SK-N-SH (cell line): ENCODE measurements at regions not wholly inside any gene's neighbourhood (a gene's known extent, or its start where the extent isn't known, plus 50 kb on each side); places are given as distances from the start of the nearest gene placed in this dataset.
"Not testable (repeated sequence)": the region's sequence is repeated elsewhere in the genome, so short reads cannot be mapped to it uniquely, and the experiment has no call there.

ENCODE experiments used
- CTCF ChIA-PET: fragments of 300-600, 350-600 bp; formaldehyde crosslinking; extraction: SDS; loops from one replicate; lab custom pipeline; 2021; lab: Yijun Ruan, JAX
- POLR2A ChIA-PET: fragments of 350-600 bp; sonication (Branson Sonifier 250); formaldehyde crosslinking; extraction: SDS; loops from one replicate; lab custom pipeline; 2020; ENCODE audit warnings: antibody characterized with exemption, inconsistent platforms; lab: Yijun Ruan, JAX
- DNase-seq: peaks from one replicate; pipeline ENCODE4 v3.0.0; 2012
- H2AFZ ChIP-seq: fragments of 200-600 bp; sonication (generic); 2 replicates; pipeline ENCODE4 v1.8.1; 2016; ENCODE audit warnings: antibody characterized with exemption, mild to moderate bottlenecking, low read depth
- H3F3A ChIP-seq: fragments of 200-600 bp; sonication (generic); replicated peaks from 2 replicates; pipeline ENCODE3; 2016; ENCODE audit warnings: antibody characterized with exemption, mild to moderate bottlenecking; ENCODE audit not compliant: insufficient read depth
- H3K27ac ChIP-seq, 2 experiments: fragments of 200-500 bp in 1 of 2; fragments of 200-600 bp in 1 of 2; sonication (Bioruptor generic) in 1 of 2; sonication (generic), shearing (Covaris generic) in 1 of 2; 2 replicates each; pipeline versions ENCODE4 v1.5.1 to v1.6.1; 2014 to 2016; ENCODE audit warnings: low read depth in 2 of 2, inconsistent platforms in 1 of 2, low read length in 1 of 2, mild to moderate bottlenecking in 1 of 2, mixed read lengths in 1 of 2
- H3K27me3 ChIP-seq: fragments of 200-600 bp; sonication (generic), shearing (Covaris generic); 2 replicates; pipeline ENCODE4 v1.6.1; 2016; ENCODE audit warnings: mixed run types; ENCODE audit not compliant: insufficient read depth
- H3K36me3 ChIP-seq, 2 experiments: fragments of 200-500 bp in 1 of 2; fragments of 200-600 bp in 1 of 2; sonication (Bioruptor generic) in 1 of 2; sonication (generic) in 1 of 2; replicated peaks in 1 of 2; 2 replicates each; pipeline versions ENCODE3 to v1.5.1; 2014 to 2016; ENCODE audit warnings: low read length in 1 of 2, mild to moderate bottlenecking in 1 of 2; ENCODE audit not compliant: insufficient read depth in 2 of 2, control insufficient read depth in 1 of 2
- H3K4me1 ChIP-seq, 2 experiments: fragments of 200-500 bp in 1 of 2; fragments of 200-600 bp in 1 of 2; sonication (Bioruptor generic) in 1 of 2; sonication (generic), shearing (Covaris generic) in 1 of 2; 2 replicates each; pipeline versions ENCODE4 v1.5.1 to v1.6.1; 2014 to 2016; ENCODE audit warnings: low read depth in 1 of 2, low read length in 1 of 2, mixed run types in 1 of 2; ENCODE audit not compliant: insufficient read depth in 2 of 2, control insufficient read depth in 1 of 2
- H3K4me2 ChIP-seq: fragments of 200-600 bp; sonication (generic), shearing (Covaris generic); 2 replicates; pipeline ENCODE4 v1.6.1; 2017; ENCODE audit warnings: mixed run types
- H3K4me3 ChIP-seq, 2 experiments: fragments of 200-500 bp in 1 of 2; fragments of 200-600 bp in 1 of 2; sonication (Bioruptor generic) in 1 of 2; sonication (generic), shearing (Covaris generic) in 1 of 2; 2 replicates each; pipeline versions ENCODE4 v1.5.1 to v1.8.1; 2014 to 2016; ENCODE audit warnings: low read depth in 2 of 2, inconsistent platforms in 1 of 2, low read length in 1 of 2, mild to moderate bottlenecking in 1 of 2, mixed read lengths in 1 of 2, moderate library complexity in 1 of 2
- H3K79me2 ChIP-seq: fragments of 200-600 bp; sonication (generic); 2 replicates; pipeline ENCODE4 v1.8.1; 2017; ENCODE audit warnings: mild to moderate bottlenecking; ENCODE audit not compliant: insufficient read depth
- H3K9ac ChIP-seq: fragments of 200-600 bp; sonication (generic); 2 replicates; pipeline ENCODE4 v1.6.1; 2017; ENCODE audit warnings: mixed run types
- H3K9me2 ChIP-seq: fragments of 200-600 bp; sonication (generic); 2 replicates; pipeline ENCODE4 v1.6.1; 2017; ENCODE audit warnings: mixed run types
- H3K9me3 ChIP-seq: fragments of 200-600 bp; sonication (generic); 2 replicates; pipeline ENCODE4 v1.6.1; 2017; ENCODE audit warnings: mixed run types, mild to moderate bottlenecking, moderate library complexity
- H4K20me1 ChIP-seq: fragments of 200-600 bp; sonication (generic); 2 replicates; pipeline ENCODE4 v1.6.1; 2017; ENCODE audit warnings: mild to moderate bottlenecking, mixed run types; ENCODE audit not compliant: insufficient read depth
- CHD2 ChIP-seq: fragments of 150-350 bp; IDR thresholded peaks from 2 replicates; pipeline ENCODE4 v1.6.1; 2018; ENCODE audit warnings: low read length; ENCODE audit not compliant: partially characterized antibody
- ELF1 ChIP-seq: IDR thresholded peaks from 2 replicates; pipeline ENCODE4 v1.4.0; 2012
- FOSL2 ChIP-seq: IDR thresholded peaks from 2 replicates; pipeline ENCODE4 v1.4.0; 2012; ENCODE audit warnings: low read depth, mild to moderate bottlenecking, moderate library complexity, borderline replicate concordance
- MXI1 ChIP-seq: IDR thresholded peaks from 2 replicates; pipeline ENCODE4 v1.6.1; 2012; ENCODE audit warnings: mild to moderate bottlenecking, low read depth, low read length, improper control_type of control experiment
- YY1 ChIP-seq: IDR thresholded peaks from 2 replicates; pipeline ENCODE4 v1.4.0; 2012; ENCODE audit warnings: low read depth, mild to moderate bottlenecking
- WGBS: methylation state at CpG from one replicate; pipeline ENCODE4 v1.1.6; 2017; ENCODE audit warnings: low lambda C conversion rate; 5-methylcytosine and 5-hydroxymethylcytosine counted together

DNA sequence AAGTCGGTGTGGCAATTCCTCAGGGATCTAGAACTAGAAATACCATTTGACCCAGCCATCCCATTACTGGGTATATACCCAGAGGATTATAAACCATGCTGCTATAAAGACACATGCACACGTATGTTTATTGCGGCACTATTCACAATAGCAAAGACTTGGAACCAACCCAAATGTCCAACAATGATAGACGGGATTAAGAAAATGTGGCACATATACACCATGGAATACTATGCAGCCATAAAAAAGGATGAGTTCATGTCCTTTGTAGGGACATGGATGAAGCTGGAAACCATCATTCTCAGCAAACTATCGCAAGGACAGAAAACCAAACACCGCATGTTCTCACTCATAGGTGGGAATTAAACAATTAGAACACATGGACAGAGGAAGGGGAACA lies 80.6 kb upstream of the ST3GAL5 start:
- H3F3A ChIP-seq, POLR2A ChIA-PET, H3K27me3 ChIP-seq, CTCF ChIA-PET, H3K27ac ChIP-seq, H3K36me3 ChIP-seq, H4K20me1 ChIP-seq, H3K4me2 ChIP-seq, H3K9ac ChIP-seq, H3K4me1 ChIP-seq, H2AFZ ChIP-seq, H3K9me2 ChIP-seq, H3K9me3 ChIP-seq, H3K4me3 ChIP-seq, DNase-seq, H3K79me2 ChIP-seq: not testable (repeated sequence)
- WGBS = 79% methylated on average over 5 of the region's 6 CpGs

DNA sequence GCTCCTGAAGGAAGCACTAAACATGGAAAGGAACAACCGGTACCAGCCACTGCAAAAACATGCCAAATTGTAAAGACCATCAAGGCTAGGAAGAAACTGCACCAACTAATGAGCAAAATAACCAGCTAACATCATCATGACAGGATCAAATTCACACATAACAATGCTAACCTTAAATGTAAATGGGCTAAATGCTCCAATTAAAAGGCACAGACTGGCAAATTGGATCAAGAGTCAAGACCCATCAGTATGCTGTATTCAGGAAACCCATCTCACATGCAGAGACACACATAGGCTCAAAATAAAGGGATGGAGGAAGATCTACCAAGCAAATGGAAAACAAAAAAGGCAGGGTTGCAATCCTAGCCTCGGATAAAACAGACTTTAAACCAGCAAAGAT lies 77.0 kb upstream of the ST3GAL5 start:
- H3K9ac ChIP-seq, H3K4me3 ChIP-seq, H3F3A ChIP-seq, H3K9me3 ChIP-seq, CTCF ChIA-PET, H3K4me2 ChIP-seq, H3K9me2 ChIP-seq, H3K79me2 ChIP-seq, H3K27me3 ChIP-seq, H2AFZ ChIP-seq, H3K36me3 ChIP-seq, H3K27ac ChIP-seq, H4K20me1 ChIP-seq, POLR2A ChIA-PET, H3K4me1 ChIP-seq, DNase-seq: not testable (repeated sequence)
- 23% methylated on average over 2 of the region's 2 CpGs for WGBS

DNA sequence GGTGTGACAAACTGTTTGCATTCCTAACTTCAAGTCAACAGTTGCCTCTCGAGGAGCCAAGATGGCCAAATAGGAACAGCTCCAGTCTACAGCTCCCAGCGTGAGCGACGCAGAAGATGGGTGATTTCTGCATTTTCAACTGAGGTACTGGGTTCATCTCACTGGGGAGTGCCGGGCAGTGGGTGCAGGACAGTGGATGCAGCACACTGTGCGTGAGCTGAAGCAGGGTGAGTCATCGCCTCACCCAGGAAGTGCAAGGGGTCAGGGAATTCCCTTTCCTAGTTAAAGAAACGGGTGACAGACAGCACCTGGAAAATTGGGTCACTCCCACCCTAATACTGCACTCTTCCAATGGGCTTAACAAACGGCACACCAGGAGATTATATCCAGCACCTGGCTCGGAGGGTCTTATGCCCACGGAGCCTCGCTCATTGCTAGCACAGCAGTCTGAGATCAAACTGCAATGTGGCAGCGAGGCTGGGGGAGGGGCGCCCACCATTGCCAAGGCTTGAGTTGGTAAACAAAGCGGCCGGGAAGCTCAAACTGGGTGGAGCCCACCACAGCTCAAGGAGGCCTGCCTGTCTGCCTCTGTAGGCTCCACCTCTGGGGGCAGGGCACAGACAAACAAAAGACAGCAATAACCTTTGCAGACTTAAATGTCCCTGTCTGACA lies 75.1 kb upstream of the ST3GAL5 start:
- 55% methylated on average over 9 of the region's 16 CpGs for WGBS
- CTCF ChIA-PET = interaction anchor here (1.5 kb wide), 1 partner anchor 19 kb away, joined by 3 read pairs; no protein-coding TSS in a partner anchor
- POLR2A ChIA-PET = not testable (repeated sequence)

DNA sequence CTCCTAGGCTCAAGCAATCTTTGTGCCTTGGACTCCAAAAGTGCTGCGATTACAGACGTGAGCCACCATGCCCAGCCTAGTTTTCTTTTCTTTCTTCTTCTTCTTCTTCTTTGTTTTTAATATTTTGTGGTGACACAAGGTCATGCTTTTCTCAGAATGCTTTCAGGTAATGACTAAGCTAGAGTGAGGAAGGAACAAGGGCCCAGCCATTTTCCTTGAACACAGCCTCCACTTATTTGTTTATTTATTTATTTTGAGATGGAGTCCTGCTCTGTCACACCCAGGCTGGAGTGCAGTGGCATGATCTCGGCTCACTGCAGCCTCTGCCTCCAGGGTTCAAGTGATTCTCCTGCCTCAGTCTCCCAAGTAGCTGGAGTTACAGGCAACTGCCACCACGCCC lies 74.3 kb upstream of the ST3GAL5 start:
- Histone ChIP-seq H3K4me1 (no peaks in the 10 kb centered on the region), H3K9me3 (no peaks in the 10 kb centered on the region), H3K9ac (no peak overlapping the region), H4K20me1 (no peaks in the 10 kb centered on the region), H3K4me3 (no peak overlapping the region), H3K79me2 (no peaks in the 10 kb centered on the region), H2AFZ (no peak overlapping the region), H3K36me3 (no peaks in the 10 kb centered on the region), H3F3A (no peaks in the 10 kb centered on the region), H3K27me3 (no peaks in the 10 kb centered on the region; the same call in 1 of the 2 replicates), H3K27ac (no peak overlapping the region), H3K9me2 (no peaks in the 10 kb centered on the region), H3K4me2 (no peak overlapping the region)
- TF ChIP-seq FOSL2 (no peak), YY1 (no peak), CHD2 (no peak), MXI1 (no peak), ELF1 (no peak)
- ChIA-PET CTCF (interaction anchor here (1.0 to 1.5 kb wide), 2 partner anchors 17 to 20 kb away, joined by 3 read pairs; no protein-coding TSS in a partner anchor), POLR2A (no interaction called here)
- WGBS = 49% methylated on average over 4 of the region's 4 CpGs
- DNase-seq = no peak

More for the DNA sequence above, 75.1 kb upstream of the ST3GAL5 start:
- H2AFZ ChIP-seq, H3K79me2 ChIP-seq, H4K20me1 ChIP-seq, H3K9ac ChIP-seq, H3K27ac ChIP-seq, H3K36me3 ChIP-seq, H3K4me2 ChIP-seq, DNase-seq, H3K4me3 ChIP-seq, H3K4me1 ChIP-seq, H3F3A ChIP-seq, H3K9me2 ChIP-seq, H3K27me3 ChIP-seq, H3K9me3 ChIP-seq: not testable (repeated sequence)
